Fibroblast of lung (primary cell): ENCODE measurements at regions not wholly inside any gene's neighbourhood (a gene's known extent, or its start where the extent isn't known, plus 50 kb on each side); places are given as distances from the start of the nearest gene placed in this dataset.

Experiments
- DNase-seq, 2 donors: peaks; one replicate each; pipeline versions ENCODE4 v3.0.0 to v3.0.0-alpha.2; 2010; ENCODE audit warnings: low read depth in 2 of 2
- H2AFZ ChIP-seq: 2 replicates; pipeline ENCODE4 v1.5.1; 2012; ENCODE audit warnings: low read length, control low read depth, inconsistent platforms
- H3K27ac ChIP-seq: 2 replicates; pipeline ENCODE4 v1.5.1; 2011; ENCODE audit warnings: low read length, control low read depth; ENCODE audit not compliant: insufficient read depth
- H3K27me3 ChIP-seq: 2 replicates; pipeline ENCODE4 v1.5.1; 2011; ENCODE audit warnings: mild to moderate bottlenecking, low read length; ENCODE audit not compliant: control insufficient read depth, insufficient read depth
- H3K36me3 ChIP-seq: 2 replicates; pipeline ENCODE4 v1.5.1; 2011; ENCODE audit warnings: low read length; ENCODE audit not compliant: control insufficient read depth, insufficient read depth
- H3K4me1 ChIP-seq: 2 replicates; pipeline ENCODE4 v1.5.1; 2011; ENCODE audit warnings: low read length; ENCODE audit not compliant: control insufficient read depth, insufficient read depth; ENCODE audit errors: extremely low read depth
- H3K4me2 ChIP-seq: 2 replicates; pipeline ENCODE4 v1.5.1; 2011; ENCODE audit warnings: low read length, control low read depth; ENCODE audit not compliant: insufficient read depth; ENCODE audit errors: extremely low read depth
- H3K4me3 ChIP-seq, 4 experiments: fragments of 200-600 bp in 1 of 4; sonication (generic) in 1 of 4; replicated peaks in 1 of 4; 2 replicates each; pipeline ENCODE4 v1.5.1; 2011 to 2016; ENCODE audit warnings: low read length in 4 of 4, low read depth in 3 of 4, mild to moderate bottlenecking in 3 of 4, control low read depth in 2 of 4, inconsistent platforms in 1 of 4, mixed read lengths in 1 of 4; ENCODE audit not compliant: insufficient read depth in 1 of 4; ENCODE audit errors: control extremely low read depth in 1 of 4
- H3K79me2 ChIP-seq: 2 replicates; pipeline ENCODE4 v1.5.1; 2012; ENCODE audit warnings: mild to moderate bottlenecking, low read length, inconsistent platforms; ENCODE audit not compliant: control insufficient read depth, insufficient read depth
- H3K9ac ChIP-seq: 2 replicates; pipeline ENCODE4 v1.5.1; 2011; ENCODE audit warnings: mild to moderate bottlenecking, low read length, control low read depth; ENCODE audit not compliant: insufficient read depth
- H3K9me3 ChIP-seq: 2 replicates; pipeline ENCODE4 v1.5.1; 2012; ENCODE audit warnings: low read depth, low read length; ENCODE audit not compliant: control insufficient read depth, insufficient read depth
- H4K20me1 ChIP-seq: 2 replicates; pipeline ENCODE4 v1.5.1; 2011; ENCODE audit warnings: low read length; ENCODE audit not compliant: control insufficient read depth, insufficient read depth; ENCODE audit errors: extremely low read depth
- CTCF ChIP-seq, 2 donors: IDR thresholded peaks in 1 of 2; conservative IDR thresholded peaks in 1 of 2; 1 replicate in 1 of 2; 2 replicates in 1 of 2; pipeline ENCODE4 v1.5.1; 2011 to 2012; ENCODE audit warnings: low read length in 2 of 2, control low read depth in 1 of 2, inconsistent platforms in 1 of 2, low read depth in 1 of 2, mild to moderate bottlenecking in 1 of 2
- EZH2 ChIP-seq: IDR thresholded peaks from 2 replicates; pipeline ENCODE4 v1.5.1; 2012; ENCODE audit warnings: low read length, control low read depth, mild to moderate bottlenecking; ENCODE audit errors: missing control alignments

GRCh38 chr11:110897035-110897434, 184.8 kb upstream of the ARHGAP20 start:
- Histone ChIP-seq H4K20me1 (no peaks in the 10 kb centered on the region), H3K9me3 (no peaks in the 10 kb centered on the region), H3K4me1 (peaks cover 12% of the 10 kb centered on the region), H3K27ac (peak overlapping the region; percentile 31), H2AFZ (no peak overlapping the region), H3K4me2 (peak overlapping the region; percentile 26), H3K4me3 (no peak overlapping the region), H3K9ac (no peak overlapping the region), H3K79me2 (no peaks in the 10 kb centered on the region), H3K36me3 (no peaks in the 10 kb centered on the region), H3K27me3 (no peaks in the 10 kb centered on the region)
- DNase-seq: peak; percentile 82 to 89
- TF ChIP-seq EZH2 (no peak), CTCF (conservative IDR thresholded peaks at IDR 0.05 in 1 of 2, IDR thresholded peaks at IDR 0.05 in 1 of 2; ENCODE audit: low read depth in 1 of 2, low read length in 2 of 2) (no peak)

- Histone ChIP-seq H3K27me3 (no peaks in the 10 kb centered on the region), H3K36me3 (no peaks in the 10 kb centered on the region), H3K9me3 (no peaks in the 10 kb centered on the region), H4K20me1 (no peaks in the 10 kb centered on the region), H3K4me3 (no peak overlapping the region), H3K79me2 (no peaks in the 10 kb centered on the region), H2AFZ (no peak overlapping the region), H3K4me1 (peaks cover 15% of the 10 kb centered on the region), H3K4me2 (peak overlapping the region; percentile 17), H3K9ac (no peak overlapping the region), H3K27ac (peak overlapping the region; percentile 43)
- TF ChIP-seq EZH2 (no peak), CTCF (conservative IDR thresholded peaks at IDR 0.05 in 1 of 2, IDR thresholded peaks at IDR 0.05 in 1 of 2; ENCODE audit: low read depth in 1 of 2, low read length in 2 of 2) (no peak)
- DNase-seq: peak; percentile 86 to 93
Measured at GRCh38 chr11:110896358-110896757, 184.1 kb upstream of the ARHGAP20 start.

GRCh38 chr11:110894224-110894623, 182.0 kb upstream of the ARHGAP20 start:
- Histone ChIP-seq H3K36me3 (no peaks in the 10 kb centered on the region), H3K4me2 (no peak overlapping the region), H3K27me3 (no peaks in the 10 kb centered on the region), H2AFZ (no peak overlapping the region), H3K79me2 (no peaks in the 10 kb centered on the region), H3K4me3 (no peak overlapping the region), H3K9ac (no peak overlapping the region), H3K27ac (no peak overlapping the region), H4K20me1 (no peaks in the 10 kb centered on the region), H3K4me1 (peaks cover 19% of the 10 kb centered on the region), H3K9me3 (no peaks in the 10 kb centered on the region)
- TF ChIP-seq EZH2 (no peak), CTCF (conservative IDR thresholded peaks at IDR 0.05 in 1 of 2, IDR thresholded peaks at IDR 0.05 in 1 of 2; ENCODE audit: low read depth in 1 of 2, low read length in 2 of 2) (no peak)
- no peak for DNase-seq
